ENCODE measurements at regions not wholly inside any gene's neighbourhood (a gene's known extent, or its start where the extent isn't known, plus 50 kb on each side); places are given as distances from the start of the nearest gene placed in this dataset.

DNA sequence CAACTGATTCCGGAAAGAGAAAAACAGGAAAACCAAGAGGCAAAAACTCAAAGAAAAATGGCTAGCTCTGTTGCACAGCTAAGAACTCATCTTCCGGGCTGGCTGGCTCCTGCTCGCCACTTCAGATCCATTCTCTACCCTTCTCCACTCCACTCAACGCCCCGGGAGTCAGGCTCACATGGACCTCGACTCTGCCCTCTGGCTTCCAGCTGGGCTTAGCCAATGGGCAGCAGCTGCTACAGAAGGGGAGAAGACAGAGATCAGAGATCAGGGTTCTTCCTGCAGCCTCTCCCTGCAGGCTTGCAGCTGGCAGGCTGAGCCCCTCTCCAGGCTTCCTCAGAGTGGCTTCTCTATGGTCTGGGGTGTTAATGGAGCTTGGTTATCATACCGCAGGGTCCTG is 187.5 kb downstream of the MED10 start:
- H3K4me1 ChIP-seq: no peaks in the 10 kb centered on the region
- intact Hi-C loops (cut with DNase I; ENCODE audit: low total_unique reads): no loop called here
- no peak overlapping the region for H3K27ac ChIP-seq
- no peak for DNase-seq
- 51 to 64% methylated on average over 7 of the region's 7 CpGs for WGBS, 2 donors
- H3K4me3 ChIP-seq: no peak overlapping the region
- no peaks in the 10 kb centered on the region for H3K27me3 ChIP-seq
- H3K9me3 ChIP-seq: no peaks in the 10 kb centered on the region
- TF ChIP-seq POLR2A (IDR thresholded peaks at IDR 0.05): no peak
- TF ChIP-seq, protein P1, sequence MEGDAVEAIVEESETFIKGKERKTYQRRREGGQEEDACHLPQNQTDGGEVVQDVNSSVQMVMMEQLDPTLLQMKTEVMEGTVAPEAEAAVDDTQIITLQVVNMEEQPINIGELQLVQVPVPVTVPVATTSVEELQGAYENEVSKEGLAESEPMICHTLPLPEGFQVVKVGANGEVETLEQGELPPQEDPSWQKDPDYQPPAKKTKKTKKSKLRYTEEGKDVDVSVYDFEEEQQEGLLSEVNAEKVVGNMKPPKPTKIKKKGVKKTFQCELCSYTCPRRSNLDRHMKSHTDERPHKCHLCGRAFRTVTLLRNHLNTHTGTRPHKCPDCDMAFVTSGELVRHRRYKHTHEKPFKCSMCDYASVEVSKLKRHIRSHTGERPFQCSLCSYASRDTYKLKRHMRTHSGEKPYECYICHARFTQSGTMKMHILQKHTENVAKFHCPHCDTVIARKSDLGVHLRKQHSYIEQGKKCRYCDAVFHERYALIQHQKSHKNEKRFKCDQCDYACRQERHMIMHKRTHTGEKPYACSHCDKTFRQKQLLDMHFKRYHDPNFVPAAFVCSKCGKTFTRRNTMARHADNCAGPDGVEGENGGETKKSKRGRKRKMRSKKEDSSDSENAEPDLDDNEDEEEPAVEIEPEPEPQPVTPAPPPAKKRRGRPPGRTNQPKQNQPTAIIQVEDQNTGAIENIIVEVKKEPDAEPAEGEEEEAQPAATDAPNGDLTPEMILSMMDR (IDR thresholded peaks at IDR 0.05): no peak
- H3K36me3 ChIP-seq (ENCODE audit: low read depth, missing control alignments): no peaks in the 10 kb centered on the region

DNA sequence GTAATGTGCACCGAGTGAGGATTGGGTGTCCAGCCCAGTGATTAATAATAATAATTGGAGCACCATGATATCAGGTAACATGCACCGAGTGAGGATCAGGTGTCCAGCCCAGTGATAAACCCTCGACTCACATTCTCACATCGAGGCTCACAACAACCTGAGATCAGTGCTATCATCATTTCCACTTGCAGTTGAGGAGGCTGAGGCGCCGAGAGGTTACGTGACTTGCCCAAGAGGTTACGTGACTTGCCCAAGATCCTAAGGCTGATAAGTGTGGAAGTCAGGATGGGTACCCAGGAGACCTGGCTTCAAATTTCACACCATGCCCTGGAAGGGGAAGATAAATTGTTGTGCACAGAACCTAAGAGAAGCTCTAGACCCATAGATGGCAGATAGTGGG is 189.4 kb downstream of the MED10 start:
- no peak for DNase-seq
- Histone ChIP-seq H3K36me3 (ENCODE audit: low read depth, missing control alignments) (no peaks in the 10 kb centered on the region), H3K9me3 (no peaks in the 10 kb centered on the region), H3K27ac (no peak overlapping the region), H3K4me3 (no peak overlapping the region), H3K4me1 (no peaks in the 10 kb centered on the region), H3K27me3 (no peaks in the 10 kb centered on the region)
- intact Hi-C loops (cut with DNase I; ENCODE audit: low total_unique reads): no loop called here
- 89 to 93% methylated on average over 8 of the region's 8 CpGs for WGBS, 2 donors
- no peak for TF ChIP-seq POLR2A (IDR thresholded peaks at IDR 0.05)

DNA sequence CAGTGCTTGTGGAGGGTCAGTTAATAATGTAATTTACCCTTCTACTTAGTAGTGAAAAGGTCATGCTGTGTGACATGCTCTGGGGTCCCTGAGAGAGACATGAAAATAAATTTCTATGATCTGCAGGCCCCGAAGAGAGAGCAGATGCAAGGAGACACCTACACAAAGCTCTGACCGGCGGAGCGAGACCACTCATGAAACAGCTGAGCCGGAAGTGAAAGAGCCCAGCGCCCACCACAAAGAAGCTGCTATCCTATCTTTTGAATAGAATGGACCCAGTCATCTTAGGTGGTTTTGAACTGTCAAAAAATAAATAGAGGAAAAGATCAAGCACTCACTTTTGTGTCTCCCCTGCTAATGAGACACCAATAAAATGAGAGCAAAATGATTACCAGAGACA is 190.0 kb downstream of the MED10 start:
- Histone ChIP-seq H3K4me1 (no peaks in the 10 kb centered on the region), H3K27me3 (no peaks in the 10 kb centered on the region), H3K9me3 (no peaks in the 10 kb centered on the region), H3K4me3 (no peak overlapping the region), H3K36me3 (ENCODE audit: low read depth, missing control alignments) (no peaks in the 10 kb centered on the region), H3K27ac (no peak overlapping the region)
- no peak for DNase-seq
- WGBS, 2 donors: 85 to 87% methylated on average over 6 of the region's 6 CpGs
- intact Hi-C loops (cut with DNase I; ENCODE audit: low total_unique reads): no loop called here
- TF ChIP-seq POLR2A (IDR thresholded peaks at IDR 0.05): no peak
- TF ChIP-seq, protein P1 (IDR thresholded peaks at IDR 0.05): no peak

DNA sequence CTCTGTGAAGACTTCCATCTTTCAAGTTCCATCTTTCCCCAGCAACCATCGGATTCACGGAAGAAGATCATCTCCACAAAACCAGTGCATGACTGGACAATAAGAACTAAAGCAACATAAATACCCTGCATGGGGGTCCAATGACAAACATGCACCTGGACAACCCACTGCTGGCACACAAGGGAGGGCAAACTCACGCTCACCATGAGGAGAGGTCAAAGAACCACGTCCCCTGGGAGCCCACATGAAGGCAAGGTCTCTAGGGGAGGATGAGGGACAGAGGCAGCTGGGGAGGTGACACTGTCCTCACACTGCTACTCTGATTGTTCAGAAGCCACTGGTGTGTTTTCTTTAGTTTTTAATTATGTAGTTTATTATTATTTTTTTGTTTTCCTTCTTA is 190.8 kb downstream of the MED10 start:
- WGBS, 2 donors: 79 to 80% methylated on average over 4 of the region's 4 CpGs
- H3K9me3 ChIP-seq: no peaks in the 10 kb centered on the region
- TF ChIP-seq, protein P1 (IDR thresholded peaks at IDR 0.05): no peak
- TF ChIP-seq POLR2A (IDR thresholded peaks at IDR 0.05): no peak
- intact Hi-C loops (cut with DNase I; ENCODE audit: low total_unique reads): no loop called here
- no peaks in the 10 kb centered on the region for H3K27me3 ChIP-seq
- H3K4me1 ChIP-seq: no peaks in the 10 kb centered on the region
- DNase-seq: no peak
- no peak overlapping the region for H3K27ac ChIP-seq
- no peak overlapping the region for H3K4me3 ChIP-seq
- H3K36me3 ChIP-seq (ENCODE audit: low read depth, missing control alignments): no peaks in the 10 kb centered on the region

DNA sequence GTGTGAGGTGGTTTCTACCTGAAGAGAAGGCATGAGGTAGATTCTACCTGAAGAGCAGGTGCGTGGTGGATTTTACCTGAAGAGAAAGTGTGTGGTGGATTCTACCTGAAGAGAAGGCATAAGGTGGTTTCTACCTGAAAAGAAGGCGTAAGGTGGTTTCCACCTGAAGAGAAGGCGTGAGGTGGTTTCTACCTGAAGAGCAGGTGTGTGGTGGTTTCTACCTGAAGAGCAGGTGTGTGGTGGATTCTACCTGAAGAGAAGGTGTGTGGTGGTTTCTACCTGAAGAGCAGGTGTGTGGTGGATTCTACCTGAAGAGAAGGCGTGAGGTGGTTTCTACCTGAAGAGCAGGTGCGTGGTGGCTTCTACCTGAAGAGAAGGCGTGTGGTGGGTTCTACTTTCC is 192.8 kb downstream of the MED10 start:
- TF ChIP-seq POLR2A (IDR thresholded peaks at IDR 0.05): no peak
- TF ChIP-seq, protein P1 (IDR thresholded peaks at IDR 0.05): no peak
- no peak overlapping the region for H3K4me3 ChIP-seq
- intact Hi-C loops (cut with DNase I; ENCODE audit: low total_unique reads): no loop called here
- no peaks in the 10 kb centered on the region for H3K36me3 ChIP-seq (ENCODE audit: low read depth, missing control alignments)
- DNase-seq: no peak
- no peaks in the 10 kb centered on the region for H3K9me3 ChIP-seq
- no peaks in the 10 kb centered on the region for H3K27me3 ChIP-seq
- WGBS, 2 donors: 91 to 93% methylated on average over 6 of the region's 6 CpGs
- H3K27ac ChIP-seq: no peak overlapping the region
- H3K4me1 ChIP-seq: no peaks in the 10 kb centered on the region
